Keratinocyte (primary cell): ENCODE measurements at regions not wholly inside any gene's neighbourhood (a gene's known extent, or its start where the extent isn't known, plus 50 kb on each side); places are given as distances from the start of the nearest gene placed in this dataset.

Source experiments
- EZH2 ChIP-seq: IDR thresholded peaks from one replicate; pipeline ENCODE4 v1.6.1; 2012; ENCODE audit warnings: inconsistent platforms, mild to moderate bottlenecking, low read length, moderate library complexity
- TF ChIP-seq, protein P1 (sequence below), 3 experiments: IDR thresholded peaks in 1 of 3; conservative IDR thresholded peaks in 1 of 3; optimal IDR thresholded peaks in 1 of 3; 2 replicates in 2 of 3; 3 replicates in 1 of 3; pipeline versions ENCODE3 to v1.5.1; 2011; ENCODE audit warnings: low read length in 3 of 3, mild to moderate bottlenecking in 3 of 3, moderate library complexity in 2 of 3, control low read depth in 1 of 3, inconsistent platforms in 1 of 3; ENCODE audit not compliant: insufficient read depth in 2 of 3; ENCODE audit errors: extremely low read depth in 1 of 3

GRCh38 chr6:1007159-1007558, 304.7 kb upstream of the FOXQ1 start:
- TF ChIP-seq, protein P1, sequence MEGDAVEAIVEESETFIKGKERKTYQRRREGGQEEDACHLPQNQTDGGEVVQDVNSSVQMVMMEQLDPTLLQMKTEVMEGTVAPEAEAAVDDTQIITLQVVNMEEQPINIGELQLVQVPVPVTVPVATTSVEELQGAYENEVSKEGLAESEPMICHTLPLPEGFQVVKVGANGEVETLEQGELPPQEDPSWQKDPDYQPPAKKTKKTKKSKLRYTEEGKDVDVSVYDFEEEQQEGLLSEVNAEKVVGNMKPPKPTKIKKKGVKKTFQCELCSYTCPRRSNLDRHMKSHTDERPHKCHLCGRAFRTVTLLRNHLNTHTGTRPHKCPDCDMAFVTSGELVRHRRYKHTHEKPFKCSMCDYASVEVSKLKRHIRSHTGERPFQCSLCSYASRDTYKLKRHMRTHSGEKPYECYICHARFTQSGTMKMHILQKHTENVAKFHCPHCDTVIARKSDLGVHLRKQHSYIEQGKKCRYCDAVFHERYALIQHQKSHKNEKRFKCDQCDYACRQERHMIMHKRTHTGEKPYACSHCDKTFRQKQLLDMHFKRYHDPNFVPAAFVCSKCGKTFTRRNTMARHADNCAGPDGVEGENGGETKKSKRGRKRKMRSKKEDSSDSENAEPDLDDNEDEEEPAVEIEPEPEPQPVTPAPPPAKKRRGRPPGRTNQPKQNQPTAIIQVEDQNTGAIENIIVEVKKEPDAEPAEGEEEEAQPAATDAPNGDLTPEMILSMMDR (optimal IDR thresholded peaks at IDR 0.05 in 1 of 3, IDR thresholded peaks at IDR 0.05 in 1 of 3, conservative IDR thresholded peaks at IDR 0.05 in 1 of 3; ENCODE audit: extremely low read depth in 1 of 3, insufficient read depth in 2 of 3, low read length in 3 of 3) = no peak
- TF ChIP-seq EZH2 = no peak
